ENCODE measurements at regions not wholly inside any gene's neighbourhood (a gene's known extent, or its start where the extent isn't known, plus 50 kb on each side); places are given as distances from the start of the nearest gene placed in this dataset.

GRCh38 chr12:59929110-59929509, 333.3 kb downstream of the SLC16A7 start:
- Histone ChIP-seq H3K27me3 (ENCODE audit: control insufficient read depth, insufficient read depth, low read length) (no peaks in the 10 kb centered on the region), H3K36me3 (ENCODE audit: insufficient read depth, low read length) (no peaks in the 10 kb centered on the region), H3K9me3 (replicated peaks; ENCODE audit: low read length) (peaks cover 3% of the 10 kb centered on the region)

DNA sequence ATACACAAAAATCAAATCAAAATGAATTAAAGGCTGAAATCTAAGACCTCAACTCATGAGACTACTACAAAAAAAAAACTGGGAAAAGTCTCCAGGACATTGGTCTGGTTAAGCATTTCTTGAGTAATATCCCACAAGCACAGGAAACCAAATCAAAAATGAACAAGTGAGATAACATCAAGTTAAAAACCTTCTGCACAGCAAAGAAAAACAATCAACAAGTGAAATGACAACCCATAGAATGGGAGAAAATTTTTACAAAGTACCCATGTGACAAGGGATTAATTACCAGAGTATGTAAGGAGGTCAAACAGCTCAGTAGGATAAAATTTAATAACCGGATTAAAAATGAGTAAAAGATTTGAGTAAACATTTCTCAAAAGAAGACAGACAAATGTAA, 338.7 kb downstream of the SLC16A7 start:
- no peaks in the 10 kb centered on the region for H3K27me3 ChIP-seq (ENCODE audit: control insufficient read depth, insufficient read depth, low read length)
- H3K9me3 ChIP-seq (replicated peaks; ENCODE audit: low read length): no peaks in the 10 kb centered on the region
- H3K4me2 ChIP-seq (ENCODE audit: low read length): no peak overlapping the region
- no peaks in the 10 kb centered on the region for H3K4me1 ChIP-seq (ENCODE audit: control insufficient read depth, insufficient read depth, low read length)
- no peak overlapping the region for H3K9ac ChIP-seq (ENCODE audit: low read depth, low read length)
- H3K4me3 ChIP-seq (ENCODE audit: low read length): no peak overlapping the region
- no peaks in the 10 kb centered on the region for H3K36me3 ChIP-seq (ENCODE audit: insufficient read depth, low read length)

More at GRCh38 chr12:59929110-59929509, 333.3 kb downstream of the SLC16A7 start:
- Histone ChIP-seq H3K9ac (ENCODE audit: low read depth, low read length) (no peak overlapping the region), H3K4me2 (ENCODE audit: low read length) (no peak overlapping the region), H3K4me3 (ENCODE audit: low read length) (no peak overlapping the region), H3K4me1 (ENCODE audit: control insufficient read depth, insufficient read depth, low read length) (no peaks in the 10 kb centered on the region)

DNA sequence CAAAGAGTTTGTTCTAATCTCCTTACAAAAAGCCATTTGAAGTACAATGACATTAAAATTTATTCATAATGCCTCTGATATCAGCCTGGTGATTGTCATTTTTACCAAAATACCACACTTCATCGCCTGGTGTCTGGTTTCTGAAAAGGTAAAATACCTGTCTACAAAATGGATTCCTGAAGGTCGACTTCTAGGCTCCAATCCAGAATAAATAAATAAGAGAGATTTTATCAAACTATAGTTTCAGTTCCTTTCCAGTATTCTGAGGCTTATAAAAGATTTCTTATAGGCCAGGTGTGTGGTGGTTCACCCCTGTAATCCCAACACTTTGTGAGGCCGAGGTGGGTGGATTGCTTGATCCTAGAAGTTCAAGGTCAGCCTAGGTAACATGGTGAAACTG, 340.7 kb downstream of the SLC16A7 start:
- Histone ChIP-seq H3K4me3 (ENCODE audit: low read length) (no peak overlapping the region), H3K9me3 (replicated peaks; ENCODE audit: low read length) (no peaks in the 10 kb centered on the region), H3K36me3 (ENCODE audit: insufficient read depth, low read length) (no peaks in the 10 kb centered on the region), H3K4me1 (ENCODE audit: control insufficient read depth, insufficient read depth, low read length) (no peaks in the 10 kb centered on the region), H3K9ac (ENCODE audit: low read depth, low read length) (no peak overlapping the region), H3K4me2 (ENCODE audit: low read length) (no peak overlapping the region), H3K27me3 (ENCODE audit: control insufficient read depth, insufficient read depth, low read length) (no peaks in the 10 kb centered on the region)

- H3K9ac ChIP-seq (ENCODE audit: low read depth, low read length): no peak overlapping the region
- H3K4me1 ChIP-seq (ENCODE audit: control insufficient read depth, insufficient read depth, low read length): no peaks in the 10 kb centered on the region
- H3K36me3 ChIP-seq (ENCODE audit: insufficient read depth, low read length): no peaks in the 10 kb centered on the region
- no peaks in the 10 kb centered on the region for H3K9me3 ChIP-seq (replicated peaks; ENCODE audit: low read length)
- H3K4me3 ChIP-seq (ENCODE audit: low read length): no peak overlapping the region
- no peaks in the 10 kb centered on the region for H3K27me3 ChIP-seq (ENCODE audit: control insufficient read depth, insufficient read depth, low read length)
- H3K4me2 ChIP-seq (ENCODE audit: low read length): no peak overlapping the region
These were observed 341.3 kb downstream of the SLC16A7 start for GRCh38 chr12:59937148-59937547.

DNA sequence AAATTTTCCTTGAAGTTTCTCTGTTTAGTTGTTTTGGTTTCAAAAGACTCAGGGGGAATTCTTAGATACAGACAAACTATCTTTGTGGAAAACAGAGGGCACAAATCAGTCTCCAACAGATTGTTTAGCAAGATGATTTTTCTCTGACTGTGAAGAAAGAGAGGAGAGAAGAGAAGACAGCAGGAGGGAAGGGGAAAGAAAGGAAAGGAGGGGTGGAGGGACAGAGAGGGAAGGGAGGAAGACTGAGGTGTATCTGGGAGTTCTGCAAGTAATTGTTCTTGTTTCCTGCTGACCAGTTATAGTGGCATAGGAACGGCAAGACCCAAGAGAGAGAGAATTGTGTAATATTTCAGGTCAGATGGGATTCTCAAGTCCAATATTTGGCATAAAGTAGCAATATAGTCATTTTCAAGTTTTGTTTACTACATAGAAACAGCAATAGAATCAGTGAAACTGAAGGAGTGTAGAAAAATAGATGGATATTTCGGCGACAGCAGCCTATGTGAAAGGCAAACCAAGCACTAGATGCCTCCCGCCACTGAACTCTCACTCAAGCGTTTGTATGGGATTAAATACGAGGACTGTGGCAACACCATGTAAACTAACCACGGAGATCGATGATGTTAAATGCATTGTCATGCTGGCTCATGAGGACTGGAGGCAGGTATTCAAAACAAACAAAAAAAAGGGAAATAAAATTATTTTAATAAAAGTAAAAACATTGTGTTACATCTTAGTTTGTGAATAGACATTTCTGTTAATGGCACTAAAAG, 342.5 kb downstream of the SLC16A7 start:
- Histone ChIP-seq H3K4me2 (ENCODE audit: low read length) (no peak overlapping the region), H3K4me1 (ENCODE audit: control insufficient read depth, insufficient read depth, low read length) (no peaks in the 10 kb centered on the region), H3K9me3 (replicated peaks; ENCODE audit: low read length) (no peaks in the 10 kb centered on the region), H3K9ac (ENCODE audit: low read depth, low read length) (no peak overlapping the region), H3K4me3 (ENCODE audit: low read length) (no peak overlapping the region), H3K27me3 (ENCODE audit: control insufficient read depth, insufficient read depth, low read length) (no peaks in the 10 kb centered on the region), H3K36me3 (ENCODE audit: insufficient read depth, low read length) (no peaks in the 10 kb centered on the region)

DNA sequence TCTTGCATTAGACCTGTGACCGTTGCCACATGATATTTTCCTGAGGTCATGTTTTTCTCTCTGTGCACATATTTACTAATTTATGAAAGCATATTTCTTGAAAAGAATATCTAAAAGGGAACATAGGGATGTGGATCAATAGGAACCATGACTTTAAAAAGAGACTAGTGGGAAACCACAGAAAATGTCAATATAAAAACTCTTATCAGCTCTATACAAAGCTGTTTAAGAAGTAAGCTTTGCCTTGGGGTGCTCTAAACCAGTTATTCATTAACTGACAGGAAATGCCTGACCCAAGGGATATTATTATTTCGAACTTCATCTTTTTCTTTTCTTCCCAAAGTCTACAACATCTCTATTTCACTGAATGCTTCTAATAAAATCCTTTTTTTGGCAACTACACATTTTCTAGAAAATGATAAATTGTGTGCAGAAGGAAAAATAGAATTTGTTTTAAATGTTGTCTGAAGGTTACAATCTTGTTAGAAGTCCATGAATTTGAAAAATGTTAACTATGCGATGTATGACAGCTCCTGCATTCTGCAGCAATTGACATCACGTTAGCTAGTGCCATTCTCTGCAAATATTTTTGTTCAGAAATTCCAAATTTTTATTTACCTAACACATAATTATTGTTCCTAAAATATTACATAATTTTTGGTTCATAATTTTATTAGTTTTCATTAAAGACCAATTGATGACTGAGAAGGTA, 345.0 kb downstream of the SLC16A7 start:
- Histone ChIP-seq H3K4me3 (ENCODE audit: low read length) (no peak overlapping the region), H3K9ac (ENCODE audit: low read depth, low read length) (no peak overlapping the region), H3K4me1 (ENCODE audit: control insufficient read depth, insufficient read depth, low read length) (no peaks in the 10 kb centered on the region), H3K9me3 (replicated peaks; ENCODE audit: low read length) (no peaks in the 10 kb centered on the region), H3K36me3 (ENCODE audit: insufficient read depth, low read length) (no peaks in the 10 kb centered on the region), H3K4me2 (ENCODE audit: low read length) (no peak overlapping the region), H3K27me3 (ENCODE audit: control insufficient read depth, insufficient read depth, low read length) (no peaks in the 10 kb centered on the region)

- H3K36me3 ChIP-seq (ENCODE audit: insufficient read depth, low read length): no peaks in the 10 kb centered on the region
- H3K4me3 ChIP-seq (ENCODE audit: low read length): no peak overlapping the region
- no peak overlapping the region for H3K4me2 ChIP-seq (ENCODE audit: low read length)
- no peaks in the 10 kb centered on the region for H3K27me3 ChIP-seq (ENCODE audit: control insufficient read depth, insufficient read depth, low read length)
- H3K9me3 ChIP-seq (replicated peaks; ENCODE audit: low read length): no peaks in the 10 kb centered on the region
- H3K4me1 ChIP-seq (ENCODE audit: control insufficient read depth, insufficient read depth, low read length): no peaks in the 10 kb centered on the region
- H3K9ac ChIP-seq (ENCODE audit: low read depth, low read length): no peak overlapping the region
These were observed 345.6 kb downstream of the SLC16A7 start for GRCh38 chr12:59941461-59941860.

- no peaks in the 10 kb centered on the region for H3K4me1 ChIP-seq (ENCODE audit: control insufficient read depth, insufficient read depth, low read length)
- no peaks in the 10 kb centered on the region for H3K9me3 ChIP-seq (replicated peaks; ENCODE audit: low read length)
- no peaks in the 10 kb centered on the region for H3K27me3 ChIP-seq (ENCODE audit: control insufficient read depth, insufficient read depth, low read length)
- no peaks in the 10 kb centered on the region for H3K36me3 ChIP-seq (ENCODE audit: insufficient read depth, low read length)
- H3K4me3 ChIP-seq (ENCODE audit: low read length): no peak overlapping the region
- H3K9ac ChIP-seq (ENCODE audit: low read depth, low read length): no peak overlapping the region
- no peak overlapping the region for H3K4me2 ChIP-seq (ENCODE audit: low read length)
These were observed 348.3 kb downstream of the SLC16A7 start for GRCh38 chr12:59944177-59944576.

DNA sequence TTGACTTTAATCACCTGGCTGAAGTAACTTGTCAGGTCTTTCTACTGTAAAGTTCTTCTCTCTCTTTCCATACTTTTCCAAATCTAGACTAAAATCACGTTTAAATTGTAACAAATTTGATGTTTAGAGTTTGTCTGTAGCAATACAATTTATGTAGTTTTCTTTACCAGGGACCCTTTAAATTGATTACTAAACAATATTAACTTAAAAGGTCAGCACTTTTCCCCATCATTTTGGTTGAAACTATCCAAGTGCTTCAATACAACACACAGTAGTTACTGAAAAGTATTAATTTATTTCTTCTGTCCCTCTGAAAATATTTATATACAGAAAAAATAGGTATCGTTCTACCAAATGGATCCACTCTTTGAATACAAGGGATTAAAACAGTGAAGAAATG, 350.8 kb downstream of the SLC16A7 start:
- Histone ChIP-seq H3K27me3 (ENCODE audit: control insufficient read depth, insufficient read depth, low read length) (no peaks in the 10 kb centered on the region), H3K36me3 (ENCODE audit: insufficient read depth, low read length) (no peaks in the 10 kb centered on the region), H3K9me3 (replicated peaks; ENCODE audit: low read length) (no peaks in the 10 kb centered on the region), H3K4me1 (ENCODE audit: control insufficient read depth, insufficient read depth, low read length) (no peaks in the 10 kb centered on the region), H3K4me3 (ENCODE audit: low read length) (no peak overlapping the region), H3K9ac (ENCODE audit: low read depth, low read length) (no peak overlapping the region), H3K4me2 (ENCODE audit: low read length) (no peak overlapping the region)

- no peaks in the 10 kb centered on the region for H3K36me3 ChIP-seq (ENCODE audit: insufficient read depth, low read length)
- no peaks in the 10 kb centered on the region for H3K4me1 ChIP-seq (ENCODE audit: control insufficient read depth, insufficient read depth, low read length)
- no peaks in the 10 kb centered on the region for H3K27me3 ChIP-seq (ENCODE audit: control insufficient read depth, insufficient read depth, low read length)
- no peak overlapping the region for H3K9ac ChIP-seq (ENCODE audit: low read depth, low read length)
- no peak overlapping the region for H3K4me2 ChIP-seq (ENCODE audit: low read length)
- H3K9me3 ChIP-seq (replicated peaks; ENCODE audit: low read length): peaks cover 4% of the 10 kb centered on the region
- H3K4me3 ChIP-seq (ENCODE audit: low read length): no peak overlapping the region
These were observed 367.7 kb downstream of the SLC16A7 start for GRCh38 chr12:59963546-59963945.

DNA sequence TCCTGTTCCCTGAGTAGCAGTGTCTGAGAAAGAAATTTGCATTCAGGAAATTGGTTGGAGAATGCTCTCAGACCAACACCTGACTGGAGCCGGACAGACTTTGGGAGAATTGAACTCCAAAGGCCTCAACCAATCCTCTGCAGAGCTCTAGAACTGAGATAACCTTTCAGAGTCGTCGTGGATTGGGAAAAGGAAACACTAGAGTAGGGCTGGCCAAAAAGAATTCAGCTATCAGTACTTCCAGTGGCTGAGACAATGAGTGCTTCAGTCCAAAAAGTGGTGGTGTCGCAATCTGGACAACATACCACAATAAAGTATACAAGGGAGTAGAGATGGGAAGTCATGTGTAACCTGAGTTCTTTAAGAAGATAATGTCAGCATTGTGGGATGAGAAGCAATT, 377.1 kb downstream of the SLC16A7 start:
- no peak overlapping the region for H3K4me2 ChIP-seq (ENCODE audit: low read length)
- no peaks in the 10 kb centered on the region for H3K4me1 ChIP-seq (ENCODE audit: control insufficient read depth, insufficient read depth, low read length)
- H3K9me3 ChIP-seq (replicated peaks; ENCODE audit: low read length): peaks cover 4% of the 10 kb centered on the region
- no peaks in the 10 kb centered on the region for H3K27me3 ChIP-seq (ENCODE audit: control insufficient read depth, insufficient read depth, low read length)
- no peak overlapping the region for H3K9ac ChIP-seq (ENCODE audit: low read depth, low read length)
- H3K4me3 ChIP-seq (ENCODE audit: low read length): no peak overlapping the region
- H3K36me3 ChIP-seq (ENCODE audit: insufficient read depth, low read length): no peaks in the 10 kb centered on the region

DNA sequence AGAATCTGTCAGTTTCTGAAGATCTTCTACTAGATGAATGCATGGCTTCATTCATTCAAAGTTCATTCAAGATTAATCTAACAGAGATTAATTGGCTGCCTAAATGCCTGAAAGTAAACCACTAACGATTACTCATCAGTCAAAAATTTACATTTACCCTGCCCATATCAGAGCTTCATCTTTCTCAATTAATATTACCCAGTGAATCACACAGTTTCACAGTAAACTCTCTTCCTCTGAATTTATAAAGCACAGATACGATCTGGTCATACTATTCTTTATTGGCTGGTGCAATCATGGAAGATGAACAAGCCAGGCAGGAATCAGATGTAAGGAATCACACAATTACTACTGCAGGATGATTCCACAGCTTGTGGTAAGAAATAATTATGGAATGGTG, 377.7 kb downstream of the SLC16A7 start:
- Histone ChIP-seq H3K4me1 (ENCODE audit: control insufficient read depth, insufficient read depth, low read length) (no peaks in the 10 kb centered on the region), H3K36me3 (ENCODE audit: insufficient read depth, low read length) (no peaks in the 10 kb centered on the region), H3K9ac (ENCODE audit: low read depth, low read length) (no peak overlapping the region), H3K4me3 (ENCODE audit: low read length) (no peak overlapping the region), H3K27me3 (ENCODE audit: control insufficient read depth, insufficient read depth, low read length) (no peaks in the 10 kb centered on the region), H3K9me3 (replicated peaks; ENCODE audit: low read length) (peaks cover 3% of the 10 kb centered on the region), H3K4me2 (ENCODE audit: low read length) (no peak overlapping the region)
